B cell (primary cell): ENCODE measurements at regions not wholly inside any gene's neighbourhood (a gene's known extent, or its start where the extent isn't known, plus 50 kb on each side); places are given as distances from the start of the nearest gene placed in this dataset.

Experiments
- CTCF ChIP-seq: fragments of 200-600 bp; IDR thresholded peaks from one replicate; pipeline ENCODE4 v1.8.0; 2022; ENCODE audit warnings: antibody characterized with exemption, mild to moderate bottlenecking
- EZH2 ChIP-seq: IDR thresholded peaks from 2 replicates; pipeline ENCODE4 v1.6.1; 2012; ENCODE audit warnings: borderline replicate concordance, low read depth, mild to moderate bottlenecking, moderate library complexity, low read length; ENCODE audit not compliant: insufficient read depth, poor library complexity, severe bottlenecking

DNA sequence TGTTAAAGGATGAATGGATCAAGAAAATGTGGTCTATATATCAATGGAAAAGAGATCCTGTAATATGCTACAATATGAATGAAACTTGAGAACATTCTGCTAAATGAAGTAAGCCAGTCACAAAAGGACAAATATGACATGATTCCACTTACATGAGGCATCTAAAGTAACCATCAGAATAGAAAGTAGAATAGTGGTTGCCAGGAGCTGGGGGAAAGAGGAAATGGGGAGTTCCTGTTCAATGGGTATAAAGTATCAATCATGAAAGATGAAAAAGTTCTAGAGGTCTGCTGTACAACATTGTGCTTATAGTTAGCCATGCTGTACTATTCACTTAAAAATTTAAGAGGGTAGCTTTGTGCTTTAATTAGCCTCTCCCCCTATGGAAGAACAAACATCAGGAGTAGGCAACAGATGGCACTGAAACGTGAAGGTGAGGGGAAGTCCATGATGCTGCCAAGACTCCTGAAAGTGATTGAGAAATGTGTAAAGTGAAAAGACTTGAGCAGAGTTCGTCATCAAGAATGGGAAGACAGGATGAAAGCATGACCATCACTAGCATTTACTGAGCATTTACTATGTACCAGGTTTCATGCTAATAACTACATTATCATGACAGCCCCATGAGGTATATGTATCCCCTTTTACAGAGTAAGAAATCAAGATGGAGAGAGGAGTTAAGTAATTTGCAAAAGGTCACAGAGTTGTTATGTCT lies 167.2 kb downstream of the CYB561 start:
- TF ChIP-seq CTCF (no peak), EZH2 (no peak)
